HG02943 (cell line): ENCODE measurements at regions not wholly inside any gene's neighbourhood (a gene's known extent, or its start where the extent isn't known, plus 50 kb on each side); places are given as distances from the start of the nearest gene placed in this dataset.
"Not testable (repeated sequence)": the region's sequence is repeated elsewhere in the genome, so short reads cannot be mapped to it uniquely, and the experiment has no call there.

Experiments
- ATAC-seq: cut with Tn5 transposase; IDR thresholded peaks from one replicate; pipeline ENCODE4 v1.9.1; 2021; ENCODE audit warnings: mild to moderate bottlenecking, low read depth, moderate library complexity; ENCODE audit not compliant: unreplicated experiment

GRCh38 chr13:99798756-99799155 lies 172.8 kb downstream of the ZIC5 start:
- ATAC-seq = no peak

- no peak for ATAC-seq
These were observed 173.9 kb downstream of the ZIC5 start for GRCh38 chr13:99797691-99798090.

DNA sequence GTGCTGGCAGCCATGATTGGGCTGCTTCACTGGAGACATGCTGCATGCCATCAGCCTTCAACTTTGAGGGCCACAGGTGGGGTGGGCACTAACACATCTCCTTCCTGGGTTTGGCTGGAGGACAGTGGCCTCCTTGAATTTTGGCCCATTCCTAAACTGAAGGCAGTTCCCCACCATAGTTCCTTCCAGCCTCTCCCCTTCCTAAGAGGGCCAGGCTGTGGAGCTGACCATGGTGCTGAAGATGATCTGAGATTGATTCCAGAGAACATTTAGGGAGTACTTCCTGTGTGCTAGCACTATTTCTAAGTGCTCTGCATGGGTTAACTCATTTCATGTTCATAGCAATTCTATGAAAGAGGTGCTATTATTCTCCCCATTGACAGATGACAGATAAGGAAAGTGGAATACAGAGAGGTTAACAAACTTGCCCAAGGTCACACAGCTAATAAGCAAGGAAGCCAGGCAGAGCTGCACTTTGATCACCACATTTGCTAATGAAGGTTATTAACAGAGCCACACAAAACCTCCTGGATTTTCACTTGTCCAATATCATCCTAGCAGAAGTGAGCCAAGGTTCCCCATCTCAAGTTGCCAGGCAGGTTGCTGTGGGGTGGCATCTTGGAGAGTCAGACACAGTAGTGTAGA lies 175.3 kb downstream of the ZIC5 start:
- no peak for ATAC-seq

GRCh38 chr13:99792079-99792921 lies 179.3 kb downstream of the ZIC5 start:
- ATAC-seq = no peak

DNA sequence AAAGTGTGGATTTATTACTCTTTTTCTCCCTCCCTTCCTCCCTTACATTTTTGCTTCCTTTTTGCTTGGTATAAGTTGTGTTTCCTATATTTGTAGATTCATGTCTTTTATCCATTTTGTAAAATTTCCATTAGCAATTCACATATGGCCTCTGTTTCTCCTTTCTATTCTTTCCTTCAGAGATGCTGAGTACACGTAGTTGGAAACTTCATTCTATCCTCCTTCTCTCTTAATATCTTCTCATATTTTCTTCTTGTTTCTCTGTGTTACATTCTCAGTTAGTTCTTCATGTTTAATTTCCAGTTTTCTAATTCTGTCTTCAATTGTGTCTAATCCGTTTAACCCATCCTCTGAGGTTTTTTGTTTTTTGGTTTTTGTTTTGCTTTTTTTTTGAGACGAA lies 188.9 kb downstream of the ZIC5 start:
- no peak for ATAC-seq

DNA sequence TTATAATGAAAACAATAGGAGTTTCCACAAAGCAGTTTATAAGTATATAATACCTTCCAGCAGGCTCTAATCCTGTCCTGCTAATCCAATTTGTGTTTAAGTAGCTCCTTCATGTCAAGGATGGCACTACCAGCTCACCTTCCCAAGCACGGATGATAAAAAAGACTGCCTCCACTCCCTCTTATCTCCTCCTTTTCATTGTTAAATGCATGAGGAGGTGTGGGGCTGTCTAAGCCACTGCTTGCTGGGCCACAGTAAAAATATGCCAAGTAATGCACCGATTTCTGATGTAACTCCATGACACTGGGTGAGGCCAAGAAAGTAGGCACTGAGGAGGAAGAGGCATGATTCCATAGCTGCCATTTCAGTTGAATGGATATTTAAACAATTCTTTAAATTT lies 193.1 kb downstream of the ZIC5 start:
- ATAC-seq = no peak

- ATAC-seq = no peak
These were observed 193.7 kb downstream of the ZIC5 start for GRCh38 chr13:99777873-99778272.

- ATAC-seq = no peak
These were observed 196.9 kb downstream of the ZIC5 start for GRCh38 chr13:99774644-99775043.

GRCh38 chr13:99768986-99769385 lies 202.6 kb downstream of the ZIC5 start:
- no peak for ATAC-seq

- ATAC-seq = no peak
These were observed 204.9 kb downstream of the ZIC5 start for GRCh38 chr13:99766641-99767045.

DNA sequence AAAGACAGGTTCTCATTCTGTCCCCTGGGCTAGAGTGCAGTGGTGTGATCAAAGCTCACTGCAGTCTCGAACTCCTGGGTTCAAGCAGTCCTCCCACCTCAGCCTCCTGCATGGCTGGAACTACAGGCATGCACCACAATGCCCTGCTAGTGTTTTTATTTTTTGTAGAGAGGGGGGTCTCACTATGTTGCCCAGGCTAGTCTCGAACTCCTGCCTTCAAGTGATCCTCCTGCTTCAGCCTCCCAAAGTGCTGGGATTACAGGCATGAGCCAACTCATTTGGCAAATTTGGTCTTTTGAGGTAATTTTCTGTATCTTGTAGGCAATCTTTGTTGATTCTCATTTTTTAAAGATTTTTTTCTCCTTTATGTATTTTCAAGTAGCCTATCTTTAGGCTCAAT lies 205.7 kb downstream of the ZIC5 start:
- ATAC-seq = no peak

- no peak for ATAC-seq
These were observed 211.1 kb downstream of the ZIC5 start for GRCh38 chr13:99760456-99760855.

- no peak for ATAC-seq
These were observed 212.4 kb downstream of the ZIC5 start for GRCh38 chr13:99759163-99759552.

GRCh38 chr13:99758460-99759162 lies 213.0 kb downstream of the ZIC5 start:
- ATAC-seq = no peak

DNA sequence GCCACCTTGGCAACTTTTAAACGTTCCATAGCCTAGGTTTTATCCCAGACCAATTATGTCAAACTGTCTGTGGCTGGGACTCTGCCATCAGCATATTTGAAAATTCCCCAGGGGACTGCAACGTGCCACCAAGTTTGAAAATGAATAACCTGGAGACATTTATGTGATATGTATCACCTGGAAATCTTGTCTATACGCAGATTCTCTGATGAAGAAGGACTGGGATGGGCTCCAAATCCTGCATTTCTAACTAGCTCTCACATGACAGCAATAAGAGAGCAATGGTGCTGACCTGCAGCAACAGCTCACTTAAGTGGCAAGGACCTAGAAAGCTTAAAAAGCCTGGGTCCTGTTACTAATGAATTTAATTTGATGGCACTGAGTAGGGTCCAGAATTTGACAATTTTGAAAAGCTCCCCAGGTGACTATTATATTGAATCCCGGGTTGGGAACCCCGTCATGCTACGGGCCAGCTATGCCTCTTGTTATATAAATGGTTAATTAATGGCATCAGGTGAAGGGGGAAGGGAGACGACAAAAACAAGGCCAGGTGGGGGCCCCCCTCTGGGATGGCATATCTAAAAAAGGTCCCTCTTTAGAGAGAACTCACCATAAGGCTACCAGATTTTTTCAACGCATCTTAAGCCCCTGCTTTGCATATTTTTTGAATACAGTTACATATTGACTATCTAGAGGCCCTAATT lies 213.7 kb downstream of the ZIC5 start:
- ATAC-seq = no peak

GRCh38 chr13:99756281-99756680 lies 215.3 kb downstream of the ZIC5 start:
- no peak for ATAC-seq

- not testable (repeated sequence) for ATAC-seq
These were observed 216.8 kb downstream of the ZIC5 start for GRCh38 chr13:99754750-99755149.

GRCh38 chr13:99752373-99752772 lies 219.2 kb downstream of the ZIC5 start:
- no peak for ATAC-seq

GRCh38 chr13:99751517-99752199 lies 219.9 kb downstream of the ZIC5 start:
- no peak for ATAC-seq

- ATAC-seq = no peak
These were observed 220.6 kb downstream of the ZIC5 start for GRCh38 chr13:99750951-99751350.
